IPS-15b (cell line): ENCODE measurements at regions not wholly inside any gene's neighbourhood (a gene's known extent, or its start where the extent isn't known, plus 50 kb on each side); places are given as distances from the start of the nearest gene placed in this dataset.

Source experiments
- H3K27me3 ChIP-seq: one replicate; pipeline ENCODE4 v1.6.1; 2013; ENCODE audit warnings: low read length; ENCODE audit not compliant: control insufficient read depth, insufficient read depth
- H3K36me3 ChIP-seq: one replicate; pipeline ENCODE4 v1.6.1; 2013; ENCODE audit warnings: low read length; ENCODE audit not compliant: control insufficient read depth, insufficient read depth
- H3K4me1 ChIP-seq: one replicate; pipeline ENCODE4 v1.6.1; 2013; ENCODE audit warnings: mild to moderate bottlenecking, low read length; ENCODE audit not compliant: control insufficient read depth, insufficient read depth
- H3K4me3 ChIP-seq: one replicate; pipeline ENCODE4 v1.5.1; 2013; ENCODE audit warnings: low read depth, low read length
- H3K9ac ChIP-seq: one replicate; pipeline ENCODE4 v1.6.1; 2013; ENCODE audit warnings: low read depth, mild to moderate bottlenecking, low read length
- H3K9me3 ChIP-seq: one replicate; pipeline ENCODE4 v1.6.1; 2013; ENCODE audit warnings: mild to moderate bottlenecking, low read length; ENCODE audit not compliant: control insufficient read depth, insufficient read depth

DNA sequence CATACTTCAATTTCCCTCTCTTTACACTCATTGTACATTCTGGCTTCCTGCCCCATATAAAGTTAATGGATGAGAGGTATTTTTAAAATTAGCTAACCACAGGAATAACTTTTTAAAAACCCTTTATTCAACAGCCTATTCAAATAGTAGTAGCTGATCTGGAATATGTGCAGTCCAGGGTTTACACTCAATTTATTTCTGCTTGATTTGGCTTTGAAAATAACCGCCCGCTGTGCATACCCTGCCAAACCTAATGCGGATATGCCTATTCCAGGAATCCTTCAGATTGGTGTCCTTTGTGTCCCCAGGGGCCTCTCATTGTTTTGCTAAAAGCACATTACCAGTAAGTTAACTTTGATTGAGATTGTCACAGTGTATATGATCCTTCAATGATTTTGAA lies 1686.2 kb downstream of the PLA2G4A start:
- Histone ChIP-seq H3K4me1 (no peaks in the 10 kb centered on the region), H3K9ac (no peak overlapping the region), H3K27me3 (no peaks in the 10 kb centered on the region), H3K9me3 (no peaks in the 10 kb centered on the region), H3K36me3 (no peaks in the 10 kb centered on the region), H3K4me3 (no peak overlapping the region)

DNA sequence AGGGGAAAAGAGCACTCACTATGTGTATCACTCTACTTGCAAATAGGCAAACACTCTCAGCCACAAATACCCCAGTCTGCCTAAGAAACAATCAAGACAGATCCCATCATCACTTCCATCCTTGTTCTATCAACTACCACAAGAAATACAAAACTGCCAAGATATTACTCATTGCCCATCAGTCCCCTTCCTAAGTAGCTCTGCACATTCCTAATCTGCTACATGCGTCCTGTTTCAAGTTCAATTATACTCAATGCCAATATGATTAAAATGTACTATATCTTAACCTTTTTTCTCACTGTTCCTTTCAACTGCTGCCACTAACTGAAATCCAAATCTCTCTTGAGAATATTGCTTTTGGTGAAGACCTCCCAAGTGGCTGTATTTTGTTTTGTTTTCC lies 1688.4 kb downstream of the PLA2G4A start:
- no peak overlapping the region for H3K4me3 ChIP-seq
- H3K27me3 ChIP-seq, result no peaks in the 10 kb centered on the region
- H3K9ac ChIP-seq, result no peak overlapping the region
- H3K9me3 ChIP-seq, result no peaks in the 10 kb centered on the region
- H3K4me1 ChIP-seq, result no peaks in the 10 kb centered on the region
- H3K36me3 ChIP-seq, result no peaks in the 10 kb centered on the region

DNA sequence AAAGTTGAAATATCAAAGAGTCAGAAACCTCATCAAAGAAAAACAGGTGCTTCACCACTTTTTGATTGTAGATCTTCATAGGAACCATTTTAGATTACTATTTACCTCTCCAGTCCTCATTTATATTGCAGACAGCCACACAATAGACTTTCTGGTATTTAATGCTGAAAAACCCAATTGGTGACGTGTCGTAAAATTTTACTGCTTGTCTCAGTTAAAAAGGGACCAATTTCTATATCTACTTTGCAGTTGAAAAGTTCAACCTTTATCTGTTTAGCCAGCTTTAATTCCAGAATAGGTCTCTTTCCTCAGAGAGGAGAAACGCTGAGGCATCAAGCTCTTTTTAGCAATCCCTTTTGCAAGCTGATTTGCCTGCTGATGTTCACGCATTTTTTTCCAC lies 1722.4 kb downstream of the PLA2G4A start:
- Histone ChIP-seq H3K4me3 (no peak overlapping the region), H3K27me3 (no peaks in the 10 kb centered on the region), H3K9me3 (no peaks in the 10 kb centered on the region), H3K9ac (no peak overlapping the region), H3K36me3 (no peaks in the 10 kb centered on the region), H3K4me1 (no peaks in the 10 kb centered on the region)

DNA sequence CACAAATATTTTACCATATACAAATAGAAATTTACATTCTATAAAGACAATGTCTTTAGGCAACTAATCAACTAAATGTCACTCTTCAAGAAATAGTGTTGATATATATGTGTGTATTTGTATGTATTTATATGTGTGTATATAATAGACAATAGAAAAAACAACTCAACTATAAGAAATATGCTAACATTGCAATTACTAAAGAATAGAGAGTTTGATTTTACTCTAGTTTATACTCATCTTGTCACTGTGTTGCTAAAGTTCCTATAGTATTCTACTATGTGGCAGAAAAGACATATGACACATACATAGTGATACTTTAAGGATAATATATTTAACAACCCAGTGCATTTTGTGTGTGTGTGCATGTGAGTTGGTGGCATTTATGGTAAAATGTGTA lies 1728.3 kb downstream of the PLA2G4A start:
- H3K4me1 ChIP-seq, result no peaks in the 10 kb centered on the region
- no peak overlapping the region for H3K9ac ChIP-seq
- H3K9me3 ChIP-seq, result no peaks in the 10 kb centered on the region
- H3K36me3 ChIP-seq, result no peaks in the 10 kb centered on the region
- H3K27me3 ChIP-seq, result no peaks in the 10 kb centered on the region
- no peak overlapping the region for H3K4me3 ChIP-seq

DNA sequence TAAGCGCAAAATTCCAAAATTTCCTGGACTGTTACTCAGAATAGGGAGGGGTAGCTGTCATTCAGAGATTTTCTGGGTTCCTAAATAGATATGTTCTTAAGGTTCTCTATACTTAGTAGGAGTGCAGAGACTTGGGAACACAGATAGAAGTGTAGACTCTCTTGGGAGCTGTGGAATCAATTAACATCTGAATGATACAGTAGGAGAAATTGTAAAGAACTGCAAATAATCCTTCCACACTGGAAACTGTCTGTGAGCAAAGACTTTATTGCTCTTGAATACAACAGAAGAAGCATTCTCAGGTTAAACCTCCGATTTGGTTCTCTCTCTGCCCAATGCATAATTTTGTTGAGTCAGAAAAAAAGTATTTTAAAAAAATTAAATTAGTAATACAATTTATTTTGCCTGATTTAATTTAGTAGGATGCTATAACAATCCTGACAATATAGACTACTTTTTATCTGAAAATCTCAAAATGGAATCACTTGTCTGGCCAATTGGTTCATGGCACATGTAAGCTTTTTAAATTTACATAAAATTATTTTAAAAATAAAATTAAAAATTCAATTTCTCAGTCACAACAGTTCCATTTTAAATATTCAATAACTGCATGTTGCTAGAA lies 1754.3 kb downstream of the PLA2G4A start:
- Histone ChIP-seq H3K4me3 (no peak overlapping the region), H3K36me3 (no peaks in the 10 kb centered on the region), H3K27me3 (no peaks in the 10 kb centered on the region), H3K9me3 (no peaks in the 10 kb centered on the region), H3K4me1 (no peaks in the 10 kb centered on the region), H3K9ac (no peak overlapping the region)

DNA sequence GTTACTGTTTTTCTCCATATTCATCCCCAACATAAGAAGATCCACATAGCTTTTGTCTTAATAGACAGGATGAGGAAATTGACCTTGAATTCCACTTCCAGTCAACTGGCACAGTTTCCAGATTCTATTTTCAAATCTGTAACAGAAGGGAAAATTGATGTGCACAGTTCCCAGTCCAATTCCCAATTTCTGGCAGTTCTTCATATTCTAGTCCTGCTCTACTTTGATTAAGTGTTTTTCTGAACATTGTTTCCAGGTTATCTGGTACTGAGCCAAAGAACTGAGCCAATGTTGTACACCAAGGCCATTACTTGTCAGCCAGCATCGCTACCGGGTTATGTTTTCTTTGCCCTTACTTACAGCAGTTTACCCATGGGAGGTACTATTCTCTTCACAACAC lies 1755.4 kb downstream of the PLA2G4A start:
- no peak overlapping the region for H3K9ac ChIP-seq
- H3K4me1 ChIP-seq, result no peaks in the 10 kb centered on the region
- no peak overlapping the region for H3K4me3 ChIP-seq
- H3K9me3 ChIP-seq, result no peaks in the 10 kb centered on the region
- no peaks in the 10 kb centered on the region for H3K36me3 ChIP-seq
- H3K27me3 ChIP-seq, result no peaks in the 10 kb centered on the region

DNA sequence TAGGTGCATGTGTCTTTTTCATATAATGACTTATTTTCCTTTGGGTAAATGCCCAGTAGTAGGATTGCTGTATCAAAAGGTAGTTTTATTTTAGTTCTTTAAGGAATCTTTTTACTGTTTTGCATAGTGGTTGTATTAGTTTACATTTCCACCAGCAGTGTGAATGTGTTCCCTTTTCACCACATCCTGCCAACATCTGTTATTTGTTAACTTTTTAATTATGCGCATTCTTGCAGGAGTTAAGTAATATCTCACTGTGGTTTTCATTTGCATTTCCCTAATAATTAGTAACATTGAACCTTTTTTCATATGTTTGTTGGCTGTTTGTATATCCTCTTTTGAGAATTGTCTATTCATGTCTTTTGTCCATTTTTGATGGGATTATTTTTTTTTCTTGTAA lies 1761.9 kb downstream of the PLA2G4A start:
- Histone ChIP-seq H3K27me3 (no peaks in the 10 kb centered on the region), H3K9ac (no peak overlapping the region), H3K9me3 (no peaks in the 10 kb centered on the region), H3K36me3 (no peaks in the 10 kb centered on the region), H3K4me1 (no peaks in the 10 kb centered on the region), H3K4me3 (no peak overlapping the region)

DNA sequence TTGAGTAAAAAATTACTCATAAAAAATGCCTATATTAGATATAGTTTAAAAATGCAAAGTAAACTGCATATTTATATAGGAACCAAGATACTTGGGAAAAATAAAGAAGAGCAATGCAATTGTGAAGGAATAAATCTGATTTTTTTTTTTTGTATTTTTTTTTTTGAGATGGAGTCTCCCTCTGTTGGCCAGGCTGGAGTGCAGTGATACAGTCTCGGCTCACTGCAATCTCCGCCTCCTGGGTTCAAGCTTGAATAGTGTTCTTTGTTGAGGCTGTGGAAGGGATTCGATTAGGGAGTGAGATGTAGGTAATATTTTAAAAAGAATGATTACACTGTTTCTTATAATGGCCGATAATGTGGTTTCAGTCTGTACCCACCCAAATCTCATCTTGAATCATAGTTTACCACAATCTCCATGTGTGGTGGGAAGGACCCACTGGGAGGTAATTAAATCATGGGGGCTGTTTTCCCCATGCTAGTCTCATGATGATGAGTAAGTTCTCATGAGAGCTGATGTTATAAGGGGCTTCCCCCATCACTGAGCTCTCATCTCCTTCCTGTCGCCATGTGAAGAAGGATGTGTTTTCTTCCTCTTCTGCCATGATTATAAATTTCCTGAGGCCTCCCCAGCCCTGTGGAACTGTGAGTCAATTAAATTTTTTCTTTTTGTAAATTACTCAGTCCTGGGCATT lies 1765.9 kb downstream of the PLA2G4A start:
- no peaks in the 10 kb centered on the region for H3K36me3 ChIP-seq
- no peak overlapping the region for H3K9ac ChIP-seq
- no peak overlapping the region for H3K4me3 ChIP-seq
- no peaks in the 10 kb centered on the region for H3K9me3 ChIP-seq
- no peaks in the 10 kb centered on the region for H3K27me3 ChIP-seq
- H3K4me1 ChIP-seq, result no peaks in the 10 kb centered on the region

DNA sequence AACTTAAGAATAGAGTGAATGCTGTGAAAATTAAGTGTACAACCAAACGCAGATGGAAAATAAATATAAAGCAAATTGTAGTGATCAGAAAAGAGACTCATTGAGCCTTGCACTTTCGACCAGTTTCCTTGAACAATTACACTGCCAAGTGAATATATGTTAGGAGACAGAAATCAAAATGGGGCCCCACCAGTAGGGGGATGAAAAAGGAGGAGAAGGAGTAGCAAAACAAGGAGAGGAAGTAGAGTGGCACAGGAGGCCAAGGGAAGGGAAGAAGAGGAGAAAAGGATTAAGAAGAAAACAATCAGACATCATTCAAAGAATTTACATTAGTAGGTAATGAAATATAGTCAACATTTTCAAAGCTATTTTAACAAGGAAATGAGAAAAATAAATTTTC lies 1770.6 kb downstream of the PLA2G4A start:
- Histone ChIP-seq H3K4me1 (no peaks in the 10 kb centered on the region), H3K9me3 (no peaks in the 10 kb centered on the region), H3K27me3 (no peaks in the 10 kb centered on the region), H3K9ac (no peak overlapping the region), H3K4me3 (no peak overlapping the region), H3K36me3 (no peaks in the 10 kb centered on the region)

DNA sequence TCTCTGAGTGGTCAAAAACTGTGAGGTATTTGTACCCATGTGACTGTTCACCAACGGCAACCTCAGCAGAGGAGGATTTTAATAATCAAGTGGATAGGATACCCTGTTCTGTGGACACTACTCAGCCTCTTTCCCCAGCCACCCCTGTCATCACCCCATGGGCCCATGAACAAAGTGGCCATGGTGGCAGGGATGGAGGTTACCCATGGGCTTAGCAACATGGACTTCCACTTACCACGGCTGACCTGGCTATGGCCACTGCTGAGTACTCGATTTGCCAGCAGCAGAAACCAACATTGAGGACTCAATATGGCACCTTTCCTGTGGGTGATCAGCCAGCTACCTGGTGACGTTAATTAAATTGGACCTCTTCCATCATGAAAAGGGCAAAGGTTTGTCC lies 1782.7 kb downstream of the PLA2G4A start:
- H3K4me1 ChIP-seq, result no peaks in the 10 kb centered on the region
- no peaks in the 10 kb centered on the region for H3K36me3 ChIP-seq
- no peak overlapping the region for H3K4me3 ChIP-seq
- no peak overlapping the region for H3K9ac ChIP-seq
- H3K27me3 ChIP-seq, result no peaks in the 10 kb centered on the region
- H3K9me3 ChIP-seq, result no peaks in the 10 kb centered on the region

DNA sequence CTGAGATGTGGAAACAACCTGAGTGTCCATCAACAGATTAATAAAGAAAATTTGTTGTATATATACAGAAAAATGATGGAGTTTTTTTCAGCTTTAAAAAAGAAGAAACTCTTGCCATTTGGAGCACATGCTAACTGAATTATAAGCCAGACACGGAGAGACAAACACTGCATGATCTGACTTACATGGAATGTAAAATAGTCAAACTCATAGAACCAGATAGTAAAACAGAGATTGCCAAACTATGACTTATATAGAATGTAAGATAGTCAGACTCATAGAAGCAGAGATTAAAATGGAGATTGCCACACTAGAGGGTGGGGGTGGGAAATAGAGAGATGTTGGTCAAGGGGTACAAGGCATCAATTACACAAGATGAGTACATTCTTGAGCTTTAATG lies 1786.6 kb downstream of the PLA2G4A start:
- H3K4me3 ChIP-seq, result no peak overlapping the region
- no peaks in the 10 kb centered on the region for H3K27me3 ChIP-seq

DNA sequence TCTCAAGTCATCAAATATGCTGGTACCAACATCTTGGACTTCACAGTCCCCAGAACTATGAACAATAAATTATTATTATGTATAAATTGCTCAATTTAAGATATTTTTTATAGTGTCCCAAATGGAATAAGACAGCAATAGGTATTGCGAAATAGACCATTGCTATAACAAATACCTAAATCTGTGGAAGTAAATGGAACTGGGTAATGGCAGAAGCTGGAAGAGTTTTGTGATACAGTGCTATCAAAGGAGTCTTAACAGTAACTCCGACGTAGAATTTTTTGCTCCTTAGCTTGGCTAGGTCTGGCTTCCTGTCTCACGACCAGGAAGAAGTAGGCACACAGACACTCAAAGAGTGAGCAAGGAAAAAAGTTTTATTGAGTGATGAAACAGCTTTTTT lies 1791.5 kb downstream of the PLA2G4A start:
- no peaks in the 10 kb centered on the region for H3K27me3 ChIP-seq
- H3K9ac ChIP-seq, result no peak overlapping the region
- H3K4me1 ChIP-seq, result no peaks in the 10 kb centered on the region
- no peaks in the 10 kb centered on the region for H3K9me3 ChIP-seq
- H3K4me3 ChIP-seq, result no peak overlapping the region
- H3K36me3 ChIP-seq, result no peaks in the 10 kb centered on the region

More for the DNA sequence above, 1786.6 kb downstream of the PLA2G4A start:
- Histone ChIP-seq H3K9ac (no peak overlapping the region), H3K4me1 (no peaks in the 10 kb centered on the region), H3K9me3 (no peaks in the 10 kb centered on the region), H3K36me3 (no peaks in the 10 kb centered on the region)
